Activated CD4-positive, CD25-positive, alpha-beta regulatory T cell treated with anti-CD3 and anti-CD28 coated beads, Interleukin-2, amount 50 U/mL, for 24 hours (primary cell): ENCODE measurements at regions not wholly inside any gene's neighbourhood (a gene's known extent, or its start where the extent isn't known, plus 50 kb on each side); places are given as distances from the start of the nearest gene placed in this dataset.

ENCODE experiments used
- ATAC-seq, 2 donors: fragments of 150-1000 bp; cut with Tn5 transposase; one replicate each; pipeline ENCODE4 v1.10.0; 2021; ENCODE audit warnings: mild to moderate bottlenecking in 1 of 2, moderate library complexity in 1 of 2

- no peak for ATAC-seq
Observed at GRCh38 chr6:147621263-147621662, 112.8 kb downstream of the SAMD5 start.

GRCh38 chr6:147621961-147622360 is 113.5 kb downstream of the SAMD5 start:
- no peak for ATAC-seq

- no peak for ATAC-seq
Observed at GRCh38 chr6:147624946-147625515, 116.5 kb downstream of the SAMD5 start.

GRCh38 chr6:147625946-147626345 is 117.5 kb downstream of the SAMD5 start:
- no peak for ATAC-seq

DNA sequence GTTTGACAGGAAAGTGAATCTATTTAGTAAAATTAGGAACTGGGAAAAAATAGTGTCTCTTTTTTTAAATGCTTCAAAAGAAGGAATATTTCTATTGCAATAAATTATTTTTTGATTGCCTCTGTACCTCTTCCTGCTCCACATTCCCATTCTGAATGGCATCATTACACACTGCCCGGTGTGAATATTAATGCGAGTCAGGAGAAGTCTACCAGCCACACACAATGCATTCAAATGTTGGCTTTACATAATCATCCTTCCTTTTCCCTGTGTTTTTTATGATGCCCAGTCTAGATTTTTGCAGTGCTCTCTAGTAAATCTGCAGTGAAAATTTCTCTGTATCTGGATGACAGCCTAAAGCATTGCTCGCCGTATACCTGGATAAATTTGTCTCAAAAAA is 118.9 kb downstream of the SAMD5 start:
- no peak for ATAC-seq

- ATAC-seq: no peak
Observed at GRCh38 chr6:147633191-147633590, 124.7 kb downstream of the SAMD5 start.

DNA sequence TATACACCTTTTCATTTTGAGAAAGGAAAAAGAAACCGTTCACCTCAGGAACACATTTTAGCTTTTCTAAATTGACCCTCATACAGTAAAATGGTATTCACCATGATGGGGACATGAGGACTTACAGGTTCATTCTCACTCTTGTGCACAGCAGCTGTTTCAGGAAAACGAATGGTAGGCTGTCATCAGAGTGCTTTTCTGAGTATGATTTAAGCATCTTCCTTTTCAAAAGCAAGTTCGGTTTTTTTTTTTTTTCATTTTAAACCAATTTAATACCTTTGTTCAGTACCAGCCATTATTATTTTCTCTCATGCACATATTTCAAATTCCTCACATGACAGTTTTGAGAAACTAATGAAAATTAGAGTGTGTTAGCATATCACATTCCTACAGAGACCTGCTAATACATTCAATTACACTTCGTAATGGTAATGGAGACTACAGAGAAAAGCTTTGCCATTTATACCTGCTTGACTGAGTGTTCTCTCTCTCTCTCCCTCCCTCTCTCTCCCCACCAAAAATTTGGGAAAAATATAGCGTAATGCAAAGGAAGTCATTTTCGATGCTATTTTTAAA is 129.2 kb downstream of the SAMD5 start:
- no peak for ATAC-seq

- ATAC-seq: no peak
Observed at GRCh38 chr6:147639279-147639678, 130.8 kb downstream of the SAMD5 start.

DNA sequence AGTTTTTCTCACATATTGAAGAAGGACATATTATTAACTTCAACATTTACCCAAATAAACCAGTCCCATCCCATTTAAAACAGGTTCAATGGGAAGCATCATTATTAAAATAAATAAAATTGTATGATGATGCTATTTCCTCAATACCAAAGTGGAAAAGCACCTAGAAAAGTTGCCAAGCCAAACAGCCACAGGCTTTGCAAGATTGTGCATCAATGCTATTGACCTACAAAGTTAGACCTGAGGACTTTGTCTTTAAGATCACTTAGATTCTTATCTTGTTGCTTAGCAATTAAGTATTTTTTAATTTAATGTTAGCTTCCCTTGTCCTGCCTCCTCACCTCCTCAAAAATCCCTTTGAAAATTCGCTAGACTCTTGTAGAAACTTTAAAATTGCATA is 132.1 kb downstream of the SAMD5 start:
- no peak for ATAC-seq

DNA sequence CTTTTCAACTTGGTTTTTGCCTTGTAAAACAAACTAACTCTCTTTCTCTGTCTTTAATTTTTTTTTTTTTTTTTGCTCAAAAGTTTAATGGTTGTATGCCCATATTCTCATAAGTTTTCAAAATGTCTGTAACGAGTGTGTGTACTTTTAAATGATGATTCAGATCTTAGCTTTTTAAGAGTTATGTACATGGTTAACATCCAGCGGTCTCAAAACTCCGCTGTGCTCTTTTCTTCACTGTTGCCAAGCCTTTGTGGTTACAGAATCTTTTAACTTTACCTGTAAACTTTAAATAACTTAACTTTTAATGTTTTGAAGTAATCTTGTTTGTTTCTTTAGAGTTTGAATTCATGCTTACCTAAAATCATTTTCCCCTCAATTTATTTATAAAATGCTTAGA is 133.0 kb downstream of the SAMD5 start:
- no peak for ATAC-seq

GRCh38 chr6:147642458-147642857 is 134.0 kb downstream of the SAMD5 start:
- no peak for ATAC-seq

GRCh38 chr6:147643341-147644200 is 135.1 kb downstream of the SAMD5 start:
- no peak for ATAC-seq

DNA sequence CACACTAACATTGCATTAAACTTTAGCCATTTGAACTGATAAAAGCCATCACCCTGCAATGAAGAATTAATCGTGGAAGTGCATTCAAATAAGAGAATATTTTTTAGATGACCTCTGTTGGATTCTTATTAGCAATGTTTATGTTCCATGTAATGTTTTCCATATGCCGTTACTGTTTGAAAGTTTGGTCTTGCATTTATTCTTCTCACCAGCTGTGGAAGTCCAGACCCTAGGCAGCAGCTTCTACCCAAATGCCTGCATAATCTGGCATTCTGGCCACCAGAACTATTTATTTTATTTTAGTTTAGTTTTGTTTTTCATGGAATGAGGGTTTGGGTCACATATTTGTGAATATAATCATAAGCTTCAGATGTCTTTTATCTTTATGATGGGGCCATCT is 140.4 kb downstream of the SAMD5 start:
- ATAC-seq: no peak

GRCh38 chr6:147651249-147652063 is 143.0 kb downstream of the SAMD5 start:
- no peak for ATAC-seq

GRCh38 chr6:147653631-147654030 is 145.1 kb downstream of the SAMD5 start:
- no peak for ATAC-seq

GRCh38 chr6:147654103-147654845 is 145.8 kb downstream of the SAMD5 start:
- no peak for ATAC-seq

- ATAC-seq: no peak
Observed at GRCh38 chr6:147660334-147661311, 152.1 kb downstream of the SAMD5 start.

GRCh38 chr6:147662646-147663045 is 154.2 kb downstream of the SAMD5 start:
- no peak for ATAC-seq

- ATAC-seq: no peak
Observed at GRCh38 chr6:147664092-147664491, 155.6 kb downstream of the SAMD5 start.

- ATAC-seq: no peak
Observed at GRCh38 chr6:147666255-147666654, 157.8 kb downstream of the SAMD5 start.

- ATAC-seq: no peak
Observed at GRCh38 chr6:147667082-147667481, 158.6 kb downstream of the SAMD5 start.
